Peyer's patch (tissue), 4 donors: ENCODE measurements at regions not wholly inside any gene's neighbourhood (a gene's known extent, or its start where the extent isn't known, plus 50 kb on each side); places are given as distances from the start of the nearest gene placed in this dataset.

ENCODE experiments used
- DNase-seq, 3 donors: peaks; one replicate each; pipeline ENCODE4 v3.0.0-alpha.2; 2017 to 2019
- H3K27ac ChIP-seq, 4 donors: fragments of 200-600 bp; sonication (generic); one replicate each; pipeline ENCODE4 v1.5.1; 2016 to 2019
- H3K27me3 ChIP-seq, 2 donors: fragments of 200-600 bp; sonication (generic); one replicate each; pipeline ENCODE4 v1.5.1; 2019
- H3K36me3 ChIP-seq, 3 donors: fragments of 200-600 bp; sonication (generic); one replicate each; pipeline ENCODE4 v1.5.1; 2016 to 2019
- H3K4me1 ChIP-seq, 4 donors: fragments of 200-600 bp; sonication (generic); one replicate each; pipeline ENCODE4 v1.5.1; 2016 to 2019
- H3K4me3 ChIP-seq, 4 donors: fragments of 200-600 bp; sonication (generic); 1 replicate in 3 of 4; 2 replicates in 1 of 4; pipeline ENCODE4 v1.5.1; 2016 to 2019; ENCODE audit warnings: mild to moderate bottlenecking in 1 of 4
- H3K9me3 ChIP-seq, 4 donors: fragments of 200-600 bp; sonication (generic); one replicate each; pipeline ENCODE4 v1.5.1; 2016 to 2019; ENCODE audit warnings: mild to moderate bottlenecking in 1 of 4
- CTCF ChIP-seq, 6 experiments: fragments of 450-650 bp in 4 of 6; fragments of 200-600 bp in 2 of 6; sonication (generic) in 1 of 6; IDR thresholded peaks; one replicate each; pipeline ENCODE4 v1.5.1; 2017 to 2019; ENCODE audit warnings: antibody characterized with exemption in 6 of 6, mild to moderate bottlenecking in 3 of 6, moderate library complexity in 1 of 6
- POLR2A ChIP-seq, 2 donors: fragments of 450-650 bp; IDR thresholded peaks; one replicate each; pipeline ENCODE4 v1.5.1; 2017; ENCODE audit warnings: antibody characterized with exemption in 2 of 2, mild to moderate bottlenecking in 2 of 2, moderate library complexity in 2 of 2

DNA sequence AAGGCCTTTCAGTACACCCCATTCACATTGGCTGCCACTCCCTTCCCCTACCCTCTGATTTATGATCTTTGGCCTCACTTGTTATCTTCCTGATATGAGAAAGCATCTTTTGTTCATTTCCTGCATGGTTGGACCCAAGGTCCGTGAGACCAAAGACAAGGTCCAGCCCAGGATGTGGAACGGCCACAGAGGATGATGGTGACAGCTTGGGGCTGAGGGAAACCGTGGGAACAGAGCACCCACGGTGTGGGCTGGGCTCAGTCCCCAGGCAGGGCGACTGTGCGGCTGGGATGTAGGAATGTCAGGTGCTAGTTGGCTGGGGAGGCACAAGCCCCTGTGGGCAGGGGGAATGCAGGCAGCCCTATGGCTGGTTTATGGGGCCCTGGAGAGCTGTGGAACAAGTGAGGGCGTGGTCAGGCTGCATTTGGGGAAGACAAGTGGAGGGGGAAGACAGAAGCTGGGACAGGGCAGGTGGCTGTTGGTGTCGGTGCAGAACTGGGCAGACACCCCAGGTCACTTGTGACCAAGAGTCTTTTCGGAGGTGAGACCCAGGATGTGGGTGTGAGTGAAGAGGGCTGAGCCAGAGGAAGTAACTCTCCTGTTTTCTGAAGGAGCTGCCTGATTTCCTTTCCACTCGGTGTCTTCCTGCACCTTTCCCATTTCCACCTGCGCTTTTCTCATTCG, 51.7 kb upstream of the IGFBP3 start:
- Histone ChIP-seq H3K4me3 (no peak overlapping the region), H3K9me3 (no peaks in the 10 kb centered on the region), H3K27ac (no peak overlapping the region), H3K27me3 (no peaks in the 10 kb centered on the region), H3K36me3 (no peaks in the 10 kb centered on the region), H3K4me1 (peaks cover 0 to under 1% (median 0%) of the 10 kb centered on the region in 4 donors)
- no peak for DNase-seq
- TF ChIP-seq CTCF (IDR thresholded peaks at IDR 0.05) (no peak), POLR2A (IDR thresholded peaks at IDR 0.05) (no peak)

GRCh38 chr7:45971661-45972175, 50.6 kb upstream of the IGFBP3 start:
- no peak overlapping the region for H3K27ac ChIP-seq
- no peaks in the 10 kb centered on the region for H3K4me1 ChIP-seq
- H3K9me3 ChIP-seq: no peaks in the 10 kb centered on the region
- H3K4me3 ChIP-seq: no peak overlapping the region
- TF ChIP-seq POLR2A (IDR thresholded peaks at IDR 0.05) (no peak), CTCF (IDR thresholded peaks at IDR 0.05) (no peak)
- H3K27me3 ChIP-seq: no peaks in the 10 kb centered on the region
- H3K36me3 ChIP-seq: no peaks in the 10 kb centered on the region
- no peak for DNase-seq

DNA sequence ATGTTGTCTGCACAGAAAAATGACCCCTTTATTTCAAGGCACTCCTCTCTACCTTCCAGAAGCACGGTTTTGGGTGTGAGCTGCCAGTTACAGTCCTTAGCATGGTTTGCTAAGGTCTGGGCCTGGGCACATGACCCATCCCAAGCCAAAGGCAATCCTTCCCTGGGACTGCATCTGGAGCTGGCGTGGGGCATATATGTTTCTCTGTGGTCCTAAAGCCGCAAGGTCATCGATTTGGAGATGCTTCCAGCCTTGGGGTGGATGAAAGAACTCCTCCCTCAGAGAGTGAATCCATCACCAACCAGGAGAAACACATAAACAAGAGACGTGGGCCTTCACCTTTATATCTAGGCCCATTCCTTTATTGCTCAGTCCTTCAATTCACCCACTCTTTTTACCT, 50.1 kb upstream of the IGFBP3 start:
- Histone ChIP-seq H3K4me1 (no peaks in the 10 kb centered on the region), H3K9me3 (no peaks in the 10 kb centered on the region), H3K27ac (no peak overlapping the region), H3K36me3 (no peaks in the 10 kb centered on the region), H3K27me3 (no peaks in the 10 kb centered on the region), H3K4me3 (no peak overlapping the region)
- DNase-seq: no peak
- no peak for TF ChIP-seq CTCF (IDR thresholded peaks at IDR 0.05)
